ENCODE measurements at regions not wholly inside any gene's neighbourhood (a gene's known extent, or its start where the extent isn't known, plus 50 kb on each side); places are given as distances from the start of the nearest gene placed in this dataset.

DNA sequence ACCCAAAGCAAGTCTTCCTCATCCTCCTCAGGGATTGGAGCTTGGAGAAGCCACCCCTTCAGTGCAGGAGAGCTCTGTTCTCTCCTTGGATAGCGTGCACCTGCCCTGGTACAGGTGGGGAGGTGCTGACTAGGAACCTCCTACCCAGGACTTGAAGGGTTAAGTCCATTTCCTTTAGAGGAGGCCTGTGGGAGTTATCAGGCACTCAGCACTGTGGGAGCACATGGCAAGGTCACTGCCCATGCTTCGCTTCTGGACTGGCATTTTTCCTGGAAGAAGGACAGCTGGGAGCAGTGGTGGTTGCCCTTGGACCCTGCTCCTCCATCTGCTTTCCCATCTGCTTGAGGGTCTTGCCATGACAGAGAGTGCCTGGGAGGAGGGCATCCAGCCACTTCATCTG lies 142.8 kb downstream of the CXCL12 start:
- TF ChIP-seq SIN3A (IDR thresholded peaks at IDR 0.05; ENCODE audit: borderline replicate concordance, insufficient read depth, low read depth, low read length) (no peak), POLR2AphosphoS5 (IDR thresholded peaks at IDR 0.05; ENCODE audit: low read depth, low read length) (no peak), TCF7L2 (IDR thresholded peaks at IDR 0.05; ENCODE audit: low read depth, low read length) (no peak)
- TF ChIP-seq, protein P1, sequence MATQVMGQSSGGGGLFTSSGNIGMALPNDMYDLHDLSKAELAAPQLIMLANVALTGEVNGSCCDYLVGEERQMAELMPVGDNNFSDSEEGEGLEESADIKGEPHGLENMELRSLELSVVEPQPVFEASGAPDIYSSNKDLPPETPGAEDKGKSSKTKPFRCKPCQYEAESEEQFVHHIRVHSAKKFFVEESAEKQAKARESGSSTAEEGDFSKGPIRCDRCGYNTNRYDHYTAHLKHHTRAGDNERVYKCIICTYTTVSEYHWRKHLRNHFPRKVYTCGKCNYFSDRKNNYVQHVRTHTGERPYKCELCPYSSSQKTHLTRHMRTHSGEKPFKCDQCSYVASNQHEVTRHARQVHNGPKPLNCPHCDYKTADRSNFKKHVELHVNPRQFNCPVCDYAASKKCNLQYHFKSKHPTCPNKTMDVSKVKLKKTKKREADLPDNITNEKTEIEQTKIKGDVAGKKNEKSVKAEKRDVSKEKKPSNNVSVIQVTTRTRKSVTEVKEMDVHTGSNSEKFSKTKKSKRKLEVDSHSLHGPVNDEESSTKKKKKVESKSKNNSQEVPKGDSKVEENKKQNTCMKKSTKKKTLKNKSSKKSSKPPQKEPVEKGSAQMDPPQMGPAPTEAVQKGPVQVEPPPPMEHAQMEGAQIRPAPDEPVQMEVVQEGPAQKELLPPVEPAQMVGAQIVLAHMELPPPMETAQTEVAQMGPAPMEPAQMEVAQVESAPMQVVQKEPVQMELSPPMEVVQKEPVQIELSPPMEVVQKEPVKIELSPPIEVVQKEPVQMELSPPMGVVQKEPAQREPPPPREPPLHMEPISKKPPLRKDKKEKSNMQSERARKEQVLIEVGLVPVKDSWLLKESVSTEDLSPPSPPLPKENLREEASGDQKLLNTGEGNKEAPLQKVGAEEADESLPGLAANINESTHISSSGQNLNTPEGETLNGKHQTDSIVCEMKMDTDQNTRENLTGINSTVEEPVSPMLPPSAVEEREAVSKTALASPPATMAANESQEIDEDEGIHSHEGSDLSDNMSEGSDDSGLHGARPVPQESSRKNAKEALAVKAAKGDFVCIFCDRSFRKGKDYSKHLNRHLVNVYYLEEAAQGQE (IDR thresholded peaks at IDR 0.05; ENCODE audit: insufficient read depth in 1 of 2, low read depth in 2 of 2, low read length in 1 of 2), result no peak
- TF ChIP-seq, protein P2, sequence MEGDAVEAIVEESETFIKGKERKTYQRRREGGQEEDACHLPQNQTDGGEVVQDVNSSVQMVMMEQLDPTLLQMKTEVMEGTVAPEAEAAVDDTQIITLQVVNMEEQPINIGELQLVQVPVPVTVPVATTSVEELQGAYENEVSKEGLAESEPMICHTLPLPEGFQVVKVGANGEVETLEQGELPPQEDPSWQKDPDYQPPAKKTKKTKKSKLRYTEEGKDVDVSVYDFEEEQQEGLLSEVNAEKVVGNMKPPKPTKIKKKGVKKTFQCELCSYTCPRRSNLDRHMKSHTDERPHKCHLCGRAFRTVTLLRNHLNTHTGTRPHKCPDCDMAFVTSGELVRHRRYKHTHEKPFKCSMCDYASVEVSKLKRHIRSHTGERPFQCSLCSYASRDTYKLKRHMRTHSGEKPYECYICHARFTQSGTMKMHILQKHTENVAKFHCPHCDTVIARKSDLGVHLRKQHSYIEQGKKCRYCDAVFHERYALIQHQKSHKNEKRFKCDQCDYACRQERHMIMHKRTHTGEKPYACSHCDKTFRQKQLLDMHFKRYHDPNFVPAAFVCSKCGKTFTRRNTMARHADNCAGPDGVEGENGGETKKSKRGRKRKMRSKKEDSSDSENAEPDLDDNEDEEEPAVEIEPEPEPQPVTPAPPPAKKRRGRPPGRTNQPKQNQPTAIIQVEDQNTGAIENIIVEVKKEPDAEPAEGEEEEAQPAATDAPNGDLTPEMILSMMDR (IDR thresholded peaks at IDR 0.05), result no peak
- no peaks in the 10 kb centered on the region for H3K27me3 ChIP-seq (ENCODE audit: control insufficient read depth, insufficient read depth, low read length)
- H3K4me3 ChIP-seq (ENCODE audit: low read depth in 2 of 2, low read length in 2 of 2), result no peak overlapping the region
- DNase-seq (ENCODE audit: low read depth, low spot score), result no peak
- ChIA-PET CTCF (no interaction called here), POLR2A (no interaction called here)
- H3K27ac ChIP-seq (ENCODE audit: low read length), result no peak overlapping the region
- BruUV-seq (replicated peaks), result no TSS peak
- no peaks in the 10 kb centered on the region for H3K9me3 ChIP-seq (ENCODE audit: control insufficient read depth, insufficient read depth, low read depth, low read length)
- intact Hi-C loops (cut with micrococcal nuclease; ENCODE audit: unreplicated experiment) (no loop called here), in situ Hi-C loops (cut with HindIII; ENCODE audit: low pct_unique_long_range_greater_than_20kb, low sequenced_read_pairs) (no loop called here)
- no peak for ATAC-seq
- H3K4me1 ChIP-seq (ENCODE audit: control insufficient read depth, insufficient read depth, low read length), result no peaks in the 10 kb centered on the region
- H3K36me3 ChIP-seq (ENCODE audit: control insufficient read depth, insufficient read depth, low read length), result no peaks in the 10 kb centered on the region

DNA sequence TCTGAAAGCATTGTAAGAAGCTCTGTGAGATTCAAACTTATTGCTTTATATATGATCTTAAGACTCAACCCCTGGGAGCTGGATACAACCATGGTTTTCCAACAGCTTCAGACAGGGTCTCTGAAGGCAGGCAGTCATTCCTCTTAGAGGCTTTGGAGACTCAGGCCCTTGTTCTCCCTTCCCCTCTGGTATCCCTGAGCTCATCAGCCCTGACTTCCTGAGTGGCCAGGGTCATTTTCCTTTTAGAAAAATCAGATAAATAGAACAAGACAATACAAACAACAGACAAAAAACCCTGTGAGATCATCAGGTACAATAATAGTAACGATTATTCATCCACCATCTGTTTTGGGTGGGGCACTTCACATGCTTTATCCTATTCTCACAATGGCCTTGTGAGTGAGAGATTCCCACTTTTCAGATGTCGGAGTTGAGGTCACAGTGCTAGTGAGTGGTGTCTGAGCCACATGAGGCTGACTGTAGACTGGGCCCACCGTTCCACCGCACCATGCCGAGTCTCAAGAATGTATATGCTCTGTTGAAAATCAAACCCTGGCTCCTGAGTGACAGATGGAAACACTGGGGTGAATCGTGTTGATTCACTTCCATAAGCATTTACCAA lies 144.2 kb downstream of the CXCL12 start:
- no peak for ATAC-seq
- CTCF ChIA-PET, result no interaction called here
- no peak for TF ChIP-seq POLR2AphosphoS5 (IDR thresholded peaks at IDR 0.05; ENCODE audit: low read depth, low read length)
- TF ChIP-seq SIN3A (IDR thresholded peaks at IDR 0.05; ENCODE audit: borderline replicate concordance, insufficient read depth, low read depth, low read length), result no peak
- intact Hi-C loops (cut with micrococcal nuclease; ENCODE audit: unreplicated experiment), result no loop called here
- Histone ChIP-seq H3K9me3 (ENCODE audit: control insufficient read depth, insufficient read depth, low read depth, low read length) (no peaks in the 10 kb centered on the region), H3K27me3 (ENCODE audit: control insufficient read depth, insufficient read depth, low read length) (no peaks in the 10 kb centered on the region), H3K4me1 (ENCODE audit: control insufficient read depth, insufficient read depth, low read length) (no peaks in the 10 kb centered on the region), H3K36me3 (ENCODE audit: control insufficient read depth, insufficient read depth, low read length) (no peaks in the 10 kb centered on the region), H3K4me3 (ENCODE audit: low read depth in 2 of 2, low read length in 2 of 2) (no peak overlapping the region), H3K27ac (ENCODE audit: low read length) (no peak overlapping the region)
- no TSS peak for BruUV-seq (replicated peaks)
- DNase-seq (ENCODE audit: low read depth, low spot score), result no peak
- in situ Hi-C loops (cut with HindIII; ENCODE audit: low pct_unique_long_range_greater_than_20kb, low sequenced_read_pairs), result no loop called here
- POLR2A ChIA-PET, result no interaction called here

DNA sequence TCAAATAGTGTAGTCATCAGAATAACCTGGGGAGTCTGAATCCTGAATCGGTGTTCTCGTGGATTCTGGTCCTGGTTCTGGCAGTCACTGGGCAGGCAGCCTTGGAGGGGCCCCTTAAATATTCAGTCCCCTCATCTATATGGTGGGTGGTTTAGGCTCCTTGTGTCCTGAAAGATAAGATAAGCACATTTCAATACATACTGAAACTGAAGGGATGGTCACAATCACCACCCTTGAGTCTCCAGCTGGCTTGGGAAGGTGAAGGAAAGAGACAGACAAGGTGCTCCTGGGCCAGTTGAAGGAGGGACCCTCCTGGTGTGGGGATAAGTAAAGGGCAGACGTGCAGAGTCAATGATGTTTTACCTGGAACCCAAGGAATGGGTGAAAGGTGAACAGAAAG lies 146.7 kb downstream of the CXCL12 start:
- Histone ChIP-seq H3K4me3 (ENCODE audit: low read depth in 2 of 2, low read length in 2 of 2) (no peak overlapping the region), H3K36me3 (ENCODE audit: control insufficient read depth, insufficient read depth, low read length) (no peaks in the 10 kb centered on the region), H3K27ac (ENCODE audit: low read length) (no peak overlapping the region), H3K9me3 (ENCODE audit: control insufficient read depth, insufficient read depth, low read depth, low read length) (no peaks in the 10 kb centered on the region), H3K4me1 (ENCODE audit: control insufficient read depth, insufficient read depth, low read length) (no peaks in the 10 kb centered on the region), H3K27me3 (ENCODE audit: control insufficient read depth, insufficient read depth, low read length) (no peaks in the 10 kb centered on the region)
- BruUV-seq (replicated peaks), result no TSS peak
- in situ Hi-C loops (cut with HindIII; ENCODE audit: low pct_unique_long_range_greater_than_20kb, low sequenced_read_pairs) (no loop called here), intact Hi-C loops (cut with micrococcal nuclease; ENCODE audit: unreplicated experiment) (no loop called here)
- ATAC-seq (no peak), DNase-seq (ENCODE audit: low read depth, low spot score) (no peak)
- TF ChIP-seq, protein P1 (IDR thresholded peaks at IDR 0.05; ENCODE audit: insufficient read depth in 1 of 2, low read depth in 2 of 2, low read length in 1 of 2), result no peak
- TF ChIP-seq POLR2AphosphoS5 (IDR thresholded peaks at IDR 0.05; ENCODE audit: low read depth, low read length), result no peak
- TF ChIP-seq, protein P2 (IDR thresholded peaks at IDR 0.05), result no peak
- no peak for TF ChIP-seq SIN3A (IDR thresholded peaks at IDR 0.05; ENCODE audit: borderline replicate concordance, insufficient read depth, low read depth, low read length)
- TF ChIP-seq TCF7L2 (IDR thresholded peaks at IDR 0.05; ENCODE audit: low read depth, low read length), result no peak
- ChIA-PET POLR2A (no interaction called here), CTCF (no interaction called here)
